ENCODE measurements at regions not wholly inside any gene's neighbourhood (a gene's known extent, or its start where the extent isn't known, plus 50 kb on each side); places are given as distances from the start of the nearest gene placed in this dataset.

- no peak for TF ChIP-seq CTCF (IDR thresholded peaks at IDR 0.05)
- TF ChIP-seq YY1 (IDR thresholded peaks at IDR 0.05; ENCODE audit: low read depth), result no peak
These were observed 386.3 kb upstream of the SMIM30 start for GRCh38 chr7:113504691-113505090.
